Breast epithelium (tissue), 3 donors: ENCODE measurements at regions not wholly inside any gene's neighbourhood (a gene's known extent, or its start where the extent isn't known, plus 50 kb on each side); places are given as distances from the start of the nearest gene placed in this dataset.

Experiments
- POLR2A ChIP-seq: fragments of 450-650 bp; IDR thresholded peaks from one replicate; pipeline ENCODE4 v1.6.1; 2016; ENCODE audit warnings: antibody characterized with exemption, mild to moderate bottlenecking, moderate library complexity
- TF ChIP-seq, protein P1 (sequence below), 3 donors: fragments of 450-650 bp; IDR thresholded peaks; one replicate each; pipeline ENCODE4 v1.5.1; 2016 to 2017; ENCODE audit warnings: antibody characterized with exemption in 3 of 3, mild to moderate bottlenecking in 3 of 3, moderate library complexity in 3 of 3

DNA sequence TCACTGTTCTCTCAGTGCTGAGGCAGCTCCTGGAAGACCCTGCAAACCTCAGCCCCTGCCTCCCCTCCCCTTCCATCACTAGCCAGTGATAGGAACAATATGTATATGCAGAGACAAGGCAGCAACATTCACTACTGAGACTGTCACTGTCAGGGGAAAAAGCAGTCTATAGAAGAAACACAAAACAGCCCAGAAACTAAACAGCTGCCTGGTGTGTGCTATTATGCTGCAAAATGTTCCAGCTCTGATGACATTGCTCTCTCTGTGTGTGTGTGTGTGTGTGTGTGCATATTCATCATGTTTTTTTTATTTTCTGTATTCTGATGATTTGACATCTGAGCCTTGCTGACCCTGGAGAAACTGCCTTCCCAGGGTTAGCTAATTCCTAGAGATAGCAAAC, 147.2 kb downstream of the SPATA18 start:
- no peak for TF ChIP-seq POLR2A
- TF ChIP-seq, protein P1, sequence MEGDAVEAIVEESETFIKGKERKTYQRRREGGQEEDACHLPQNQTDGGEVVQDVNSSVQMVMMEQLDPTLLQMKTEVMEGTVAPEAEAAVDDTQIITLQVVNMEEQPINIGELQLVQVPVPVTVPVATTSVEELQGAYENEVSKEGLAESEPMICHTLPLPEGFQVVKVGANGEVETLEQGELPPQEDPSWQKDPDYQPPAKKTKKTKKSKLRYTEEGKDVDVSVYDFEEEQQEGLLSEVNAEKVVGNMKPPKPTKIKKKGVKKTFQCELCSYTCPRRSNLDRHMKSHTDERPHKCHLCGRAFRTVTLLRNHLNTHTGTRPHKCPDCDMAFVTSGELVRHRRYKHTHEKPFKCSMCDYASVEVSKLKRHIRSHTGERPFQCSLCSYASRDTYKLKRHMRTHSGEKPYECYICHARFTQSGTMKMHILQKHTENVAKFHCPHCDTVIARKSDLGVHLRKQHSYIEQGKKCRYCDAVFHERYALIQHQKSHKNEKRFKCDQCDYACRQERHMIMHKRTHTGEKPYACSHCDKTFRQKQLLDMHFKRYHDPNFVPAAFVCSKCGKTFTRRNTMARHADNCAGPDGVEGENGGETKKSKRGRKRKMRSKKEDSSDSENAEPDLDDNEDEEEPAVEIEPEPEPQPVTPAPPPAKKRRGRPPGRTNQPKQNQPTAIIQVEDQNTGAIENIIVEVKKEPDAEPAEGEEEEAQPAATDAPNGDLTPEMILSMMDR (IDR thresholded peaks at IDR 0.05): no peak
